ENCODE measurements at regions not wholly inside any gene's neighbourhood (a gene's known extent, or its start where the extent isn't known, plus 50 kb on each side); places are given as distances from the start of the nearest gene placed in this dataset.

DNA sequence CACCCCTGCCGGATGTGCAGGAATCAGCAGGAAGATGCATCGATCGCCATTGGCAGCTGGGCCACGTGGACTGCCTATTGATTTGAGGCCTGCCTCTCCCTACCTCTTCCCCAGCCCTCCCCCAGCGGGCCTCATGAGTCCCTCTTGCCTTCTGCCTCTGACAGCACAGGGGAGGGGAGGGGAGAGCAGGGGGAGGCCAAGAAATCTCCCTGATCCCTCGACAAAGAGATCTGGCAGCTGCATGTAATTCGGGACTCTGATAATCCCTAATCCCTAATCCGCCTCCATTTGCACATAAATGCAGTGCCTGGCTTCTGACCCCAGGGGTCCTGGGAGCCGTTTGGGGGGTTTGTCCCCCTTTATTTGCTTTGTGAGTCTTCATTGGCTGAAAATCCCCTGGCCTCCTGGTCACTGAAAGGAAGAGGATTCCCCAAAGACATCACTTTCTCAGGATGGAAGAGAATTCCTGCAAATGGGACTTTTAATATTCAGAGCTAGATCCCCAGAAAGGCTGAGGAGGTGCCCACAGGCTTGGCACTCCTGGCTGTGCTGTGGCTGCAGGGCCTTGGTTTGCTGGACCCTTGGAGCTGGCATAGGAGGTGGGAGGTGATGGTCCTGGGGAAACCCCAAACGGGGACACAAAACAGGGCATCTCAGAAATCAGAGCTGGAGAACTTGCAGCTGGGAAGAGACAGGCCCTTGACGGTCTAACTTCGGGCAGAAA is 239.4 kb upstream of the POU3F1 start:
- no peak for DNase-seq (ENCODE audit: low read depth)

DNA sequence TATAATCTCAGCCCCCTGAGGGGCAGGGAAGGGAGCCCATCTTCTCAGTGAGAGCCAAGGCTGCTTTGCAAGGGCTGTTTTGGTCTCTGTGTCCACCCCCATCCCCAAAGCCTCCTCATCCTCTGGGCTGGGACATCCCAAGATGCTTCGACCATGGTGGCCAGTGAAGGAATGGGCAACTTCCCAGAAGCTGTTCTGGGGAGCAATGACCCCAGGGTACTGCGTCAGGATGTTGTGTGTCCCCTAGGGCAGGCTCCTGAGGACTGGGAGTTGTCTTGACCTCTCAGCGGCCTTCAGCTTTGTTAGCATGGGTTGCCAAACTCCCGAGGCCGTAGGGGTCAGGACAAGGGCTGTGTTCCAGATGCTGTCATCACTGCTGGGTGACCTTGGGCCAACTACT is 238.4 kb upstream of the POU3F1 start:
- DNase-seq (ENCODE audit: low read depth), result no peak

DNA sequence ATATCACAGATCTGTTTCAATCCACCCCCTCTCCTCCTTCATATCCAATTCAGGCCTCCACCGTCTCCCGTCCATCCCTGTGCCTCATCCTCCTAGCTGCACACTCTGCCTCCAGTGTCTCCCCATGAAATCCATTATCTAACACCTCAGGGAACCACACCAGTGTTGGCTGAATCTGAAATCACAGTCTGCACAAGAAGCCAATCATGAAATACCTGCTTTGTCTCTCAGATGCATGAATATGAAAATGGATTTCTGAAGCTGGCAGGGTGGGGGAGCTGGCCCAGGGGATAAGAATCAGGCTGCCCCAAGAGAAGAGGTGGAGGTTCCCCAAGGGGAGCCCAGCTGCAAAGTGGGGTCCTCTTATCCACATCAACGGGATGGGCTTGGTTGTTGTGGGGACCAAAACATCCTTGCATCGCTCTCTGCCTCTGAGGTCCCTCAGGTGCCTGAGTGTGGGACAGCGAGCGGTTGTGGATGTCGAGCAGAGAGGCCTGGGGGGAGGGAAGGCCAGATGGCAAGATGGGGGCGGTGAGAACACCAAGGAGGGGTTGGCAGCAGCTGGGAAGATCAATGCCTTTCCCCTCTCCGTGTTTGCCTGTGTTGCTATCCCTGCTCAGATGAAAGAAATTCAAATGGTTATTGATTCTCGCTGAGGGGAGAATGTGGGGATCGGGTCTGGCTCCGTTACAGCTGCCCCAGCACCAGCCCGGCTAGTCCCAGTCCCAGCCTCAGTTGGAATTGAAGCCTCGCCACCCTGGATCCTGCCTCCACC is 237.3 kb upstream of the POU3F1 start:
- no peak for DNase-seq (ENCODE audit: low read depth)

- DNase-seq (ENCODE audit: low read depth), result no peak
Observed at GRCh38 chr1:38279148-38279547, 232.6 kb upstream of the POU3F1 start.

DNA sequence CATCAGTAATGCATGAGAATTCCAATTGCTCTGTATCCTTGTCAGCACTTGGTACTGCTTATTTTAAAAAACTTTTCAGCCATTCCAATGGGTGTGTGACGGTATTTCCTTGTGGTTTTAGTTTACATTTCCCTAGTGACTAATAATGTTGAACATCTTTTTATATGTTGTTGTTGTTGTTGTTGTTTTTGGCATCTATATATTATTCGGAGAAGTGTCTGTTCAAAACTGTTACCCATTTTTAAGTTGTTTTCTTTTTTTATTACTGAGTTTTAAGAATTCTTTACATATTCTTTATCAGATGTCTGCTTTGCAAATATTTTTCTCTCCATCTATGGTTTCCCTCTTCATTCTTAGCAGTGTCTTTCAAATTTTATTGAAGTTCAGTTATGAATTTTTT is 231.1 kb upstream of the POU3F1 start:
- no peak for DNase-seq (ENCODE audit: low read depth)

GRCh38 chr1:38275960-38276359 is 229.4 kb upstream of the POU3F1 start:
- no peak for DNase-seq (ENCODE audit: low read depth)

GRCh38 chr1:38274974-38275373 is 228.4 kb upstream of the POU3F1 start:
- DNase-seq (ENCODE audit: low read depth), result no peak

GRCh38 chr1:38273196-38273804 is 226.7 kb upstream of the POU3F1 start:
- no peak for DNase-seq (ENCODE audit: low read depth)

GRCh38 chr1:38272515-38272914 is 225.9 kb upstream of the POU3F1 start:
- DNase-seq (ENCODE audit: low read depth), result no peak

DNA sequence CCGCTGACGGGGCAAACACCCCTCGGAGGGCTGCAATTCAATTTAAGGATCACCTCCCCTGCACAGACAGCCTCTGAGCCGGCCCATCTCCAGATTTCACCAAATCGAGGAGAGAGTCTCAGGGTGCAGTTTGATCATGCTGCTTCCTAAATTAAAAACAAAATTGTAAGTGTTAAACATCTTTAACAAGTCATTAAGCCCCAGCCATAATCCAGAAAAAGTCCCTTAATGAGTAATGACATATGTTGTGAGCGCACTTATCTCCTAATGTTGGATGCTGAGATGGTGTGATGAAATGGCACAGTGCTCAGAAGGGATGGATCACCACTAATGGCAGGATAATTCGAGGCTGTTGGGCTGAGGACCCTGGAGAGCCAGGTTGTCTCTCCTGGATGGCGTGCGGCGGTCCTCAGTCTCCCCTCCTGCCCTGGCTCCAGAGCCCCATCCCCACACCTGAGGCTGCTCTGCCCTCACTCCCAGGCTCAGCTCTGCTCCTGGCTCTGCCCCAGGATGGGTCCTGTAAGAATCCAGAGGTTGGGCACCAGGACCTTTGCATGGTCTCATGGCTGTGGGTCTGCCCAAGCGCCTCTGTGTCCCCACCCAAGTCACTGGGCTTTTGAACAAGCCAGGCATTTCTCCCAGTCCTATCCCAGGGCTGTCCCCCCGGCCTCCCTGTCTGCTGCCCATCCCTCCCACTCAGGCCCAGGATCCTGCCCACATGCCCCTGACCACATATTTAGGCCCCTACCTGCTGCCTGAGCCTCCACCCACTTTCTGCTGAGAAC is 224.4 kb upstream of the POU3F1 start:
- no peak for DNase-seq (ENCODE audit: low read depth)

DNA sequence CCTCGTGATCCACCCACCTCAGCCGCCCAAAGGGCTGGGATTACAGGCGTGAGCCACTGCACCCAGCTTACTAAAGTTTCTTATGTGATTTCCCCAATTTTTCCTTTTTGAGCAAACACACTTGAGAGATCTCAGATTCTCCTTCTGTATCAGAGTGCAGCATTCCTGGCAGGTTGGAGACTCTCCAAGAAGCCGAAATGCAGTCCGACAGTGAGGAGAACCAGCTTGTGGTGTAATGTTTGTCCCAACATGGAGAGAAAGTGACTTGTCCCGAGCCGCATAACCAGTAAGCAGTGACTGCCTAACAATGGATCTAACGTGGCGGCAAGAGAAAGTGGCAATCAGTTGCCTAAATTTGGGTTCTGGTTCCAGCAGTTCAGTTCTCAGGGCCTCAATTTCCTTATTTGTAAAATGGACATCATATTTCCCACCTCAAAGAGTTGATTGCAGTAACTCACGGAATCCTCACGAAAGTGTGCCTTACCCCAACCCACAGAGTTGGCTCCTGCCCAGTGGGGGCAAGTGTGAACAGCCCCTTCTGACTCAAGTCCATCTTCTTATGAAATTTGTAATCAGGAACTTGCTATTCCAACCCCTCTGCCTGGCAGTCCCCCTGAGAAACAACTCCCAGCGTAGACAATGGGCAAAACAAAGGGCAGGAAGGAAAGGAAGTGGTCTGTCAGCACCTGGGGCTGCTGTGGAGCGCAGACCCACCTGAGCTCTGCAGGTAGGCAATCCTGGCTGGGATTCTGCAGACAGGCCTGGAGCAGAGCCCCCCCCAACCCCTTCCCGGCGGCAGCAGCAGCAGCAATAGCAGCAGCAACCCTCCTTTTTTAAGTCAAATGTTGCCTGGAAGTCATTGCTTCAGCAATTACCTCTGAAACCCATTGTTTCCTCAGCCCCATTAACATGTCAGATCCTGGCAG is 223.6 kb upstream of the POU3F1 start:
- no peak for DNase-seq (ENCODE audit: low read depth)

GRCh38 chr1:38268226-38268625 is 221.6 kb upstream of the POU3F1 start:
- no peak for DNase-seq (ENCODE audit: low read depth)

- no peak for DNase-seq (ENCODE audit: low read depth)
Observed at GRCh38 chr1:38267037-38268036, 220.7 kb upstream of the POU3F1 start.

- no peak for DNase-seq (ENCODE audit: low read depth)
Observed at GRCh38 chr1:38266197-38266520, 219.6 kb upstream of the POU3F1 start.

GRCh38 chr1:38265293-38266196 is 219.0 kb upstream of the POU3F1 start:
- no peak for DNase-seq (ENCODE audit: low read depth)

GRCh38 chr1:38263438-38263837 is 216.8 kb upstream of the POU3F1 start:
- no peak for DNase-seq (ENCODE audit: low read depth)

GRCh38 chr1:38261574-38261973 is 215.0 kb upstream of the POU3F1 start:
- DNase-seq (ENCODE audit: low read depth), result no peak

DNA sequence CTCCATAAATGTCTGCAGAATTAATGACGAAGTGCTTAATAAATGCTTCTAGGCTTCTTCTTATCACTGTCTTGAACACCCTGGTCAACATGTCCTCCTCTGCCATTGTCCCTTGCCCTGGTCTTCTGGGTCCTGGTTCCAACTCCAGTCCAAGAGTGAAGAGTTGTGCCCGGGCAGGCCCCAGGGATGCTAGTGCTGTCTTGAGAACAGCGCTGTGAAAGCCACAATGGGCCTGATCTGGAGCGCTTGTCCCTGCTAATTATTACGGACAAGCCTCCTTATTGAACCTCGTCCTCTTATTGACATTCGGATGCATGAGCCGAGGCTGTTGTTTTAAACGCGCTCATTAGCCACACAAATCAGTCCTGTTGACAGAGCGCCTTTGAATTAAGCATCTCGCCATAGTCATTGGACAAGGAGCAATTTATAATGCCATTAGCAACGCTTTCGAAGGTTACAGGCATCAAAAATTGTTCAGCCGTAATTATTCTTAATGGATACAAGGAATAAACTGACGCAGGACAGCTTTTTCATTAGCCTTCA is 211.6 kb upstream of the POU3F1 start:
- DNase-seq (ENCODE audit: low read depth), result no peak

- no peak for DNase-seq (ENCODE audit: low read depth)
Observed at GRCh38 chr1:38257374-38257773, 210.8 kb upstream of the POU3F1 start.

Measured in GM04504 (cell line).